ENCODE measurements at regions not wholly inside any gene's neighbourhood (a gene's known extent, or its start where the extent isn't known, plus 50 kb on each side); places are given as distances from the start of the nearest gene placed in this dataset.
"Not testable (repeated sequence)": the region's sequence is repeated elsewhere in the genome, so short reads cannot be mapped to it uniquely, and the experiment has no call there.

GRCh38 chr3:124043023-124043422 is 51.1 kb upstream of the ROPN1 start:
- DNase-seq = no peak

- no peak for DNase-seq
Observed at GRCh38 chr3:124044956-124045355, 53.0 kb upstream of the ROPN1 start.

GRCh38 chr3:124048967-124049798 is 57.3 kb upstream of the ROPN1 start:
- no peak for DNase-seq

GRCh38 chr3:124051636-124052035 is 59.7 kb upstream of the ROPN1 start:
- DNase-seq = no peak

- no peak for DNase-seq
Observed at GRCh38 chr3:124053871-124054270, 61.9 kb upstream of the ROPN1 start.

GRCh38 chr3:124056846-124057245 is 64.9 kb upstream of the ROPN1 start:
- DNase-seq = no peak

GRCh38 chr3:124057420-124057819 is 65.5 kb upstream of the ROPN1 start:
- DNase-seq = no peak

- DNase-seq = no peak
Observed at GRCh38 chr3:124059580-124059979, 67.7 kb upstream of the ROPN1 start.

- DNase-seq = no peak
Observed at GRCh38 chr3:124063197-124063909, 71.4 kb upstream of the ROPN1 start.

- no peak for DNase-seq
Observed at GRCh38 chr3:124064050-124064449, 72.1 kb upstream of the ROPN1 start.

GRCh38 chr3:124066543-124066942 is 74.6 kb upstream of the ROPN1 start:
- DNase-seq = not testable (repeated sequence)

GRCh38 chr3:124069706-124070105 is 77.8 kb upstream of the ROPN1 start:
- DNase-seq = not testable (repeated sequence)

GRCh38 chr3:124075090-124075489 is 83.2 kb upstream of the ROPN1 start:
- DNase-seq = not testable (repeated sequence)

- DNase-seq = no peak
Observed at GRCh38 chr3:124075753-124076152, 83.8 kb upstream of the ROPN1 start.

GRCh38 chr3:124076235-124076634 is 84.3 kb upstream of the ROPN1 start:
- DNase-seq = no peak

- DNase-seq = no peak
Observed at GRCh38 chr3:124078953-124079911, 87.3 kb upstream of the ROPN1 start.

- no peak for DNase-seq
Observed at GRCh38 chr3:124079912-124080276, 88.0 kb upstream of the ROPN1 start.

- DNase-seq = no peak
Observed at GRCh38 chr3:124082343-124082742, 90.4 kb upstream of the ROPN1 start.

GRCh38 chr3:124084022-124084881 is 92.3 kb upstream of the ROPN1 start:
- no peak for DNase-seq

GRCh38 chr3:124088801-124089200 is 96.9 kb upstream of the ROPN1 start:
- no peak for DNase-seq

GRCh38 chr3:124089214-124089613 is 97.3 kb upstream of the ROPN1 start:
- DNase-seq = no peak

GRCh38 chr3:124091716-124092115 is 99.8 kb upstream of the ROPN1 start:
- no peak for DNase-seq

Data from stimulated activated CD4-positive, alpha-beta T cell treated with anti-CD3 and anti-CD28 coated beads, Interleukin-4, amount 100 ng/mL, for 24 hours (primary cell).